Loucy (cell line): ENCODE measurements at regions not wholly inside any gene's neighbourhood (a gene's known extent, or its start where the extent isn't known, plus 50 kb on each side); places are given as distances from the start of the nearest gene placed in this dataset.

ENCODE experiments used
- CTCF ChIP-seq: fragments of 200-600 bp; sonication (generic); conservative IDR thresholded peaks from 2 replicates; pipeline ENCODE4 v1.5.1; 2014; ENCODE audit warnings: mild to moderate bottlenecking, antibody characterized with exemption, low read length
- EZH2phosphoT487 ChIP-seq: fragments of 200-600 bp; IDR thresholded peaks from 2 replicates; pipeline ENCODE4 v1.6.1; 2018; ENCODE audit warnings: antibody characterized with exemption, mild to moderate bottlenecking, moderate library complexity, borderline replicate concordance

- no peak for TF ChIP-seq CTCF
- TF ChIP-seq EZH2phosphoT487, result no peak
These were observed 123.9 kb downstream of the UNC5CL start for GRCh38 chr6:40915165-40915564.
